AG10803 (cell line): ENCODE measurements at regions not wholly inside any gene's neighbourhood (a gene's known extent, or its start where the extent isn't known, plus 50 kb on each side); places are given as distances from the start of the nearest gene placed in this dataset.
"Not testable (repeated sequence)": the region's sequence is repeated elsewhere in the genome, so short reads cannot be mapped to it uniquely, and the experiment has no call there.

ENCODE experiments used
- DNase-seq: peaks from one replicate; pipeline ENCODE4 v3.0.0; 2010; ENCODE audit warnings: low read depth
- H3K4me3 ChIP-seq: 2 replicates; pipeline ENCODE4 v1.5.1; 2011; ENCODE audit warnings: mild to moderate bottlenecking, low read length, control low read depth
- CTCF ChIP-seq: conservative IDR thresholded peaks from 2 replicates; pipeline ENCODE4 v1.5.1; 2011; ENCODE audit warnings: mild to moderate bottlenecking, low read length, control low read depth, inconsistent platforms

- H3K4me3 ChIP-seq, result no peak overlapping the region
- TF ChIP-seq CTCF, result no peak
- DNase-seq, result no peak
These were observed 67.2 kb upstream of the SCAF4 start for GRCh38 chr21:31798842-31799704.

DNA sequence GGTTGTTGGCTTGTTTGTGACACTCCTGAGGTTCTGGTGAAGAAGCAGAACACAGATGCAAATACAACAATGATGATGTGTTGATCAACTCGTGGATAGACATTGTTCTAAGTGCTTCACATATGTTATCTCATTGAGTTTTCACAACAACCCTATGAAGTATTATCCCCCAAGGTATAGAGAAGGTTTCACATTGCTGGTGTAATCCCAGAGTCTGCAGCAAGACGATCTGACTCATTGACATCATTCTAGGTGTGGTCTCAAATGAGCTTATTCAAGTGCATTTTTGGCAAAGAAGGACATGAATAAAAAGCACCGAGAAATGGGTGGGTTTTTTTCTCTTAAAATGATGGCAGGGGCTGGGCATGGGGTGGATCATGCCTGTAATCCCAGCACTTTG is 64.1 kb upstream of the SCAF4 start:
- no peak overlapping the region for H3K4me3 ChIP-seq
- TF ChIP-seq CTCF, result no peak
- no peak for DNase-seq

DNA sequence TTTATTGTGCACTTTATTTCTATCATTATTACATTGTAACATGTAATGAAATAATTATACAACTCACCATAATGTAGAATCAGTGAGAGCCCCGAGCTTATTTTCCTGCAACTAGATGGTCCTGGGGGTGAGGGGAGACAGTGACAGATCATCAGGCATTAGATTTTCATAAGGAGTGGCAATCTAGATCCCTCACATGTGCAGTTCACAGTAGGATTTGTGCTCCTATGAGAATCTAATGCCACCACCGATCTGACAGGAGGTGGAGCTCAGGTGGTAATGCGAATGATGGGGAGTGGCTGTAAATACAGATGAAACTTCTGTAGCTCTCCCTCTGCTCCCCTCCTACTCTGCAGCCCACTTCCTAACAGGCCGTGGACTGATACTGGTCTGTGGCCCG is 58.5 kb upstream of the SCAF4 start:
- H3K4me3 ChIP-seq, DNase-seq: not testable (repeated sequence)

GRCh38 chr21:31788581-31788980 is 56.7 kb upstream of the SCAF4 start:
- TF ChIP-seq CTCF, result no peak
- no peak overlapping the region for H3K4me3 ChIP-seq
- DNase-seq, result no peak

GRCh38 chr21:31787691-31788090 is 55.8 kb upstream of the SCAF4 start:
- DNase-seq, H3K4me3 ChIP-seq: not testable (repeated sequence)

- no peak for TF ChIP-seq CTCF
- H3K4me3 ChIP-seq, result no peak overlapping the region
- DNase-seq, result no peak
These were observed 54.4 kb upstream of the SCAF4 start for GRCh38 chr21:31786164-31786920.

- peak; percentile 81 for DNase-seq
- peak; percentile 83 for TF ChIP-seq CTCF
- H3K4me3 ChIP-seq, result not testable (repeated sequence)
These were observed 53.6 kb upstream of the SCAF4 start for GRCh38 chr21:31785237-31786163.
